GM23338 (cell line): ENCODE measurements at regions not wholly inside any gene's neighbourhood (a gene's known extent, or its start where the extent isn't known, plus 50 kb on each side); places are given as distances from the start of the nearest gene placed in this dataset.

ENCODE experiments used
- ATAC-seq: fragments of 200-7000 bp; cut with Tn5 transposase; 3 replicates; pipeline ENCODE4 v1.9.1; 2020
- DNase-seq: peaks from one replicate; pipeline ENCODE4 v3.0.0-alpha.2; 2015; ENCODE audit warnings: low spot score
- H2AFZ ChIP-seq: fragments of 200-600 bp; sonication (generic); 2 replicates; pipeline ENCODE4 v1.8.0; 2016; ENCODE audit warnings: antibody characterized with exemption, mild to moderate bottlenecking, moderate library complexity
- H3F3A ChIP-seq: fragments of 200-600 bp; sonication (generic); replicated peaks from 2 replicates; pipeline ENCODE4 v1.8.0; 2017; ENCODE audit warnings: antibody characterized with exemption, mixed run types, low read depth
- H3K27ac ChIP-seq: fragments of 200-600 bp; sonication (generic); 2 replicates; pipeline ENCODE4 v1.6.1; 2016; ENCODE audit warnings: low read depth
- H3K27me3 ChIP-seq: fragments of 200-600 bp; sonication (generic); 2 replicates; pipeline ENCODE4 v1.8.0; 2016; ENCODE audit warnings: mild to moderate bottlenecking, mixed run types, moderate library complexity; ENCODE audit not compliant: insufficient read depth
- H3K36me3 ChIP-seq: fragments of 200-600 bp; sonication (generic); 2 replicates; pipeline ENCODE4 v1.8.0; 2016; ENCODE audit warnings: mild to moderate bottlenecking; ENCODE audit not compliant: insufficient read depth
- H3K4me1 ChIP-seq: fragments of 200-600 bp; sonication (generic); 2 replicates; pipeline ENCODE4 v1.8.0; 2016; ENCODE audit warnings: mild to moderate bottlenecking, moderate library complexity; ENCODE audit not compliant: insufficient read depth
- H3K4me2 ChIP-seq: fragments of 200-600 bp; sonication (generic); 2 replicates; pipeline ENCODE4 v1.7.1; 2017; ENCODE audit warnings: mixed run types
- H3K4me3 ChIP-seq: fragments of 200-600 bp; sonication (generic); 2 replicates; pipeline ENCODE4 v1.6.1; 2016; ENCODE audit warnings: mixed run types
- H3K79me2 ChIP-seq: fragments of 200-600 bp; sonication (generic); replicated peaks from 2 replicates; pipeline ENCODE4 v1.8.0; 2017; ENCODE audit warnings: mild to moderate bottlenecking; ENCODE audit not compliant: insufficient read depth
- H3K9me2 ChIP-seq: fragments of 200-600 bp; sonication (generic); 2 replicates; pipeline ENCODE4 v1.8.0; 2017; ENCODE audit not compliant: insufficient read depth
- H4K20me1 ChIP-seq: fragments of 200-600 bp; sonication (generic); replicated peaks from 2 replicates; pipeline ENCODE4 v1.8.0; 2017; ENCODE audit warnings: mild to moderate bottlenecking; ENCODE audit not compliant: insufficient read depth
- H3K27ac Mint-ChIP-seq: 2 replicates; pipeline ENCODE4 v1.8.0; 2020; ENCODE audit warnings: inconsistent platforms, mild to moderate bottlenecking, moderate library complexity, mixed read lengths
- H3K27me3 Mint-ChIP-seq: 3 replicates; pipeline ENCODE4 v1.8.0; 2022; ENCODE audit warnings: low read depth, mild to moderate bottlenecking, moderate library complexity, mixed read lengths, inconsistent platforms; ENCODE audit not compliant: insufficient read depth, poor library complexity
- H3K36me3 Mint-ChIP-seq: 3 replicates; pipeline ENCODE4 v1.8.0; 2021; ENCODE audit warnings: low read depth, mild to moderate bottlenecking, inconsistent platforms, moderate library complexity, mixed read lengths
- H3K4me1 Mint-ChIP-seq: 3 replicates; pipeline ENCODE4 v1.8.0; 2020; ENCODE audit warnings: mild to moderate bottlenecking, inconsistent platforms, mixed read lengths
- H3K4me3 Mint-ChIP-seq: 3 replicates; pipeline ENCODE4 v1.8.0; 2021; ENCODE audit warnings: moderate library complexity, mild to moderate bottlenecking, inconsistent platforms, mixed read lengths
- H3K9me3 Mint-ChIP-seq: 3 replicates; pipeline ENCODE4 v1.8.0; 2020; ENCODE audit warnings: moderate library complexity, mild to moderate bottlenecking, inconsistent platforms, mixed read lengths
- CREB1 ChIP-seq: fragments of 250-450 bp; sonication (Bioruptor Pico); IDR thresholded peaks from 2 replicates; pipeline ENCODE4 v1.5.0; 2020; ENCODE audit warnings: low read depth, mild to moderate bottlenecking, moderate library complexity
- CTCF ChIP-seq, 2 experiments: fragments of 200-600 bp in 1 of 2; sonication (generic) in 1 of 2; conservative IDR thresholded peaks; 2 replicates each; pipeline versions ENCODE4 v1.5.1 to v1.6.1; 2016 to 2017; ENCODE audit warnings: antibody characterized with exemption in 2 of 2, low read depth in 2 of 2, mild to moderate bottlenecking in 2 of 2, moderate library complexity in 1 of 2
- EZH2 ChIP-seq: fragments of 200-600 bp; sonication (generic); IDR thresholded peaks from one replicate; pipeline ENCODE4 v1.8.0; 2017; ENCODE audit warnings: antibody characterized with exemption, mild to moderate bottlenecking, low read depth; ENCODE audit not compliant: unreplicated experiment
- EZH2phosphoT487 ChIP-seq: fragments of 200-600 bp; sonication (generic); IDR thresholded peaks from one replicate; pipeline ENCODE4 v1.8.1; 2018; ENCODE audit warnings: antibody characterized with exemption; ENCODE audit not compliant: unreplicated experiment
- JUNB ChIP-seq: IDR thresholded peaks from one replicate; pipeline ENCODE4 v1.6.1; 2016; ENCODE audit warnings: antibody characterized with exemption; ENCODE audit not compliant: unreplicated experiment
- NANOG ChIP-seq: IDR thresholded peaks from 2 replicates; pipeline ENCODE4 v1.6.1; 2016; ENCODE audit warnings: antibody characterized with exemption, borderline replicate concordance
- POLR2AphosphoS5 ChIP-seq: IDR thresholded peaks from 2 replicates; pipeline ENCODE4 v1.6.1; 2016; ENCODE audit warnings: antibody characterized with exemption, low read depth
- STAT1 ChIP-seq: IDR thresholded peaks from one replicate; pipeline ENCODE4 v1.6.1; 2016; ENCODE audit warnings: antibody characterized with exemption; ENCODE audit not compliant: unreplicated experiment
- ZNF114 ChIP-seq: fragments of 250-450 bp; sonication (Bioruptor Pico); IDR thresholded peaks from 2 replicates; pipeline ENCODE4 v1.5.0; 2020; ENCODE audit warnings: mild to moderate bottlenecking, moderate library complexity
- ZNF331 ChIP-seq: fragments of 250-450 bp; sonication (Bioruptor Pico); IDR thresholded peaks from 2 replicates; pipeline ENCODE4 v1.5.0; 2020; ENCODE audit warnings: low read depth, mild to moderate bottlenecking, moderate library complexity
- ZNF462 ChIP-seq: fragments of 250-450 bp; sonication (Bioruptor Pico); IDR thresholded peaks from 2 replicates; pipeline ENCODE4 v1.5.0; 2020; ENCODE audit warnings: mild to moderate bottlenecking, moderate library complexity
- TF ChIP-seq, protein P1 (sequence below): IDR thresholded peaks from one replicate; pipeline ENCODE4 v1.6.1; 2018; ENCODE audit warnings: antibody characterized with exemption; ENCODE audit not compliant: unreplicated experiment
- TF ChIP-seq, protein P2 (sequence below): IDR thresholded peaks from 2 replicates; pipeline ENCODE4 v1.6.1; 2016; ENCODE audit warnings: antibody characterized with exemption

DNA sequence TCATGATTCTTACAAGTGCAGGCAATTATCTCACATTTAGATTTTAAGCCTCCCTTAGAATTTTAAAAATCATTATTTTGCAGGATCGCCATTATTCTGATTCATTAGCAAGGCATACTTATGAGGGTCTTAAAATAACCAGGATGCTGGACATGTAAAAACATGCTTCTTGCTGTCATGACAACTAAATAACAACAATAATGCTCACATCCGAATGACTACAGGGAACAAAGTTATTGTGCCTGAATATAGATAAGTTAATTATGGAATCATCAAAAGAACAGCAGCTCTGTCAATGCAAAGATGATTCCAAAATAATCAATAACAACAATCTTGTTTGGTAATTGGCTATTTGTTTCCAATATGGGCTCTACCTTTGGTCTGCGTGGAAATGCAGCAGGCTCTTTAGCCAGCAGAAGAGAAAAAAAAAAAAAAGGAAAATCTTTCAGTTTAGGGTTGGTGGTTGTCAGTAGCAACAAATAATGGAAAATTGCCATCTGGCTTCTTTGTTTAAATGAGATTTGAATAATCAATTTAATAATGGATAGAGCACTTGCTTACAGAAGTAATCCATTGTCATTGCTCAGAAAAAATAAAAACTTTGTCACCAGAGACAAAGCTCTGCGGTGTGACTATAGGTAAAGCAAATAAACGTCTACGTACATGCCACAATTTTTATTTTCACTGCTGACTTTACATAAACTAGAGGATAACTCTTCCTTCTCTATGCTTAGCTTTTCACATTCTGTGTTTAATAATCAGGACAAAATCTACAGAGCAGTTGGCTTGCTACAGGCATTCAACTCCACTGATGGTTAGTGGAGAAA, 468.9 kb upstream of the TSHZ3 start:
- H2AFZ ChIP-seq = no peak overlapping the region; the same call in 1 of the 2 replicates
- no peaks in the 10 kb centered on the region for H3F3A ChIP-seq
- H3K36me3 ChIP-seq = no peaks in the 10 kb centered on the region
- H3K27me3 ChIP-seq = no peaks in the 10 kb centered on the region
- H3K4me2 ChIP-seq = peak overlapping the region; percentile 30; the same call in 1 of the 2 replicates
- H3K4me3 Mint-ChIP-seq = no peak overlapping the region
- no peaks in the 10 kb centered on the region for H3K36me3 Mint-ChIP-seq
- no peak for TF ChIP-seq STAT1
- TF ChIP-seq, protein P1, sequence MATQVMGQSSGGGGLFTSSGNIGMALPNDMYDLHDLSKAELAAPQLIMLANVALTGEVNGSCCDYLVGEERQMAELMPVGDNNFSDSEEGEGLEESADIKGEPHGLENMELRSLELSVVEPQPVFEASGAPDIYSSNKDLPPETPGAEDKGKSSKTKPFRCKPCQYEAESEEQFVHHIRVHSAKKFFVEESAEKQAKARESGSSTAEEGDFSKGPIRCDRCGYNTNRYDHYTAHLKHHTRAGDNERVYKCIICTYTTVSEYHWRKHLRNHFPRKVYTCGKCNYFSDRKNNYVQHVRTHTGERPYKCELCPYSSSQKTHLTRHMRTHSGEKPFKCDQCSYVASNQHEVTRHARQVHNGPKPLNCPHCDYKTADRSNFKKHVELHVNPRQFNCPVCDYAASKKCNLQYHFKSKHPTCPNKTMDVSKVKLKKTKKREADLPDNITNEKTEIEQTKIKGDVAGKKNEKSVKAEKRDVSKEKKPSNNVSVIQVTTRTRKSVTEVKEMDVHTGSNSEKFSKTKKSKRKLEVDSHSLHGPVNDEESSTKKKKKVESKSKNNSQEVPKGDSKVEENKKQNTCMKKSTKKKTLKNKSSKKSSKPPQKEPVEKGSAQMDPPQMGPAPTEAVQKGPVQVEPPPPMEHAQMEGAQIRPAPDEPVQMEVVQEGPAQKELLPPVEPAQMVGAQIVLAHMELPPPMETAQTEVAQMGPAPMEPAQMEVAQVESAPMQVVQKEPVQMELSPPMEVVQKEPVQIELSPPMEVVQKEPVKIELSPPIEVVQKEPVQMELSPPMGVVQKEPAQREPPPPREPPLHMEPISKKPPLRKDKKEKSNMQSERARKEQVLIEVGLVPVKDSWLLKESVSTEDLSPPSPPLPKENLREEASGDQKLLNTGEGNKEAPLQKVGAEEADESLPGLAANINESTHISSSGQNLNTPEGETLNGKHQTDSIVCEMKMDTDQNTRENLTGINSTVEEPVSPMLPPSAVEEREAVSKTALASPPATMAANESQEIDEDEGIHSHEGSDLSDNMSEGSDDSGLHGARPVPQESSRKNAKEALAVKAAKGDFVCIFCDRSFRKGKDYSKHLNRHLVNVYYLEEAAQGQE = no peak
- no peak for TF ChIP-seq ZNF331 (CRISPR knock-in tag)
- TF ChIP-seq, protein P2, sequence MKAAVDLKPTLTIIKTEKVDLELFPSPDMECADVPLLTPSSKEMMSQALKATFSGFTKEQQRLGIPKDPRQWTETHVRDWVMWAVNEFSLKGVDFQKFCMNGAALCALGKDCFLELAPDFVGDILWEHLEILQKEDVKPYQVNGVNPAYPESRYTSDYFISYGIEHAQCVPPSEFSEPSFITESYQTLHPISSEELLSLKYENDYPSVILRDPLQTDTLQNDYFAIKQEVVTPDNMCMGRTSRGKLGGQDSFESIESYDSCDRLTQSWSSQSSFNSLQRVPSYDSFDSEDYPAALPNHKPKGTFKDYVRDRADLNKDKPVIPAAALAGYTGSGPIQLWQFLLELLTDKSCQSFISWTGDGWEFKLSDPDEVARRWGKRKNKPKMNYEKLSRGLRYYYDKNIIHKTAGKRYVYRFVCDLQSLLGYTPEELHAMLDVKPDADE = no peak
- TF ChIP-seq EZH2 = no peak
- TF ChIP-seq ZNF462 = no peak
- no peak for TF ChIP-seq JUNB
- no peak for TF ChIP-seq CREB1 (CRISPR knock-in tag)
- no peak for TF ChIP-seq CTCF (conservative IDR thresholded peaks at IDR 0.05; ENCODE audit: low read depth in 2 of 2)
- no peak for TF ChIP-seq NANOG
- TF ChIP-seq EZH2phosphoT487 = no peak
- no peak for TF ChIP-seq ZNF114
- no peak for TF ChIP-seq POLR2AphosphoS5
- no peak overlapping the region for H3K27ac ChIP-seq
- 0 out of 2 replicates have a peak, but pooled peaks cover 10% of the 10 kb centered on the region for H3K9me2 ChIP-seq
- no peak for DNase-seq
- peaks cover 5% of the 10 kb centered on the region; the same call in 2 of the 3 replicates for H3K9me3 Mint-ChIP-seq
- H3K4me1 ChIP-seq = peaks cover 16% of the 10 kb centered on the region; the same call in 1 of the 2 replicates
- peaks cover 12% of the 10 kb centered on the region for H3K4me1 Mint-ChIP-seq
- no peak overlapping the region for H3K4me3 ChIP-seq
- peaks cover 6% of the 10 kb centered on the region for H3K27me3 Mint-ChIP-seq
- peak overlapping the region; percentile 68 for H3K27ac Mint-ChIP-seq
- no peaks in the 10 kb centered on the region for H4K20me1 ChIP-seq
- no peaks in the 10 kb centered on the region for H3K79me2 ChIP-seq
- ATAC-seq = no peak
